ENCODE measurements at regions not wholly inside any gene's neighbourhood (a gene's known extent, or its start where the extent isn't known, plus 50 kb on each side); places are given as distances from the start of the nearest gene placed in this dataset.

- no peak for TF ChIP-seq CTCF (IDR thresholded peaks at IDR 0.05)
- TF ChIP-seq POLR2A (IDR thresholded peaks at IDR 0.05), result no peak
These were observed 427.5 kb downstream of the LPIN1 start for GRCh38 chr2:12173943-12174340.
